H9 (cell line): ENCODE measurements at regions not wholly inside any gene's neighbourhood (a gene's known extent, or its start where the extent isn't known, plus 50 kb on each side); places are given as distances from the start of the nearest gene placed in this dataset.

Experiments
- DNase-seq: peaks from one replicate; pipeline ENCODE4 v3.0.0-alpha.2; 2017
- H2AFZ ChIP-seq: one replicate; pipeline ENCODE4 v1.6.1; 2013; ENCODE audit warnings: mild to moderate bottlenecking, low read length, control low read depth, moderate library complexity
- H2AK5ac ChIP-seq: 2 replicates; pipeline ENCODE4 v1.6.1; 2013; ENCODE audit warnings: low read length, control low read depth, mixed read lengths; ENCODE audit not compliant: insufficient read length
- H2BK120ac ChIP-seq: one replicate; pipeline ENCODE4 v1.6.1; 2013; ENCODE audit warnings: low read depth, mild to moderate bottlenecking, low read length, control low read depth, inconsistent platforms; ENCODE audit not compliant: poor library complexity, severe bottlenecking
- H2BK12ac ChIP-seq: 2 replicates; pipeline ENCODE4 v1.6.1; 2013; ENCODE audit warnings: low read length, control low read depth, mixed read lengths, low read depth; ENCODE audit not compliant: insufficient read length
- H2BK15ac ChIP-seq: 2 replicates; pipeline ENCODE4 v1.6.1; 2013; ENCODE audit warnings: low read depth, low read length, control low read depth
- H2BK20ac ChIP-seq: one replicate; pipeline ENCODE4 v1.6.1; 2013; ENCODE audit warnings: low read depth, mild to moderate bottlenecking, low read length, control low read depth, inconsistent platforms; ENCODE audit not compliant: poor library complexity, severe bottlenecking
- H2BK5ac ChIP-seq: 2 replicates; pipeline ENCODE4 v1.6.1; 2013; ENCODE audit warnings: low read length, control low read depth, mixed read lengths; ENCODE audit not compliant: insufficient read length
- H3K14ac ChIP-seq: 2 replicates; pipeline ENCODE4 v1.6.1; 2013; ENCODE audit warnings: low read length, control low read depth; ENCODE audit not compliant: insufficient read depth
- H3K18ac ChIP-seq: 2 replicates; pipeline ENCODE4 v1.6.1; 2013; ENCODE audit warnings: low read depth, mild to moderate bottlenecking, mixed read lengths, low read length, control low read depth; ENCODE audit not compliant: insufficient read length
- H3K23ac ChIP-seq: 2 replicates; pipeline ENCODE4 v1.6.1; 2013; ENCODE audit warnings: low read length, control low read depth, mixed read lengths, low read depth; ENCODE audit not compliant: insufficient read length
- H3K23me2 ChIP-seq: 2 replicates; pipeline ENCODE4 v1.6.1; 2013; ENCODE audit warnings: low read depth, mild to moderate bottlenecking, mixed read lengths, low read length, control low read depth; ENCODE audit not compliant: insufficient read length, poor library complexity, severe bottlenecking
- H3K27ac ChIP-seq: 2 replicates; pipeline ENCODE4 v1.5.1; 2013; ENCODE audit warnings: low read length, control low read depth, mixed read lengths, low read depth; ENCODE audit not compliant: insufficient read length
- H3K27me3 ChIP-seq: 2 replicates; pipeline ENCODE4 v1.6.1; 2013; ENCODE audit warnings: low read length, control low read depth, inconsistent platforms; ENCODE audit not compliant: insufficient read depth
- H3K4ac ChIP-seq: 2 replicates; pipeline ENCODE4 v1.6.1; 2013; ENCODE audit warnings: low read depth, mild to moderate bottlenecking, control low read depth, inconsistent platforms, low read length, moderate library complexity
- H3K4me1 ChIP-seq: 2 replicates; pipeline ENCODE4 v1.6.1; 2013; ENCODE audit warnings: low read length, control low read depth, inconsistent platforms; ENCODE audit not compliant: insufficient read depth
- H3K4me2 ChIP-seq: 2 replicates; pipeline ENCODE4 v1.6.1; 2013; ENCODE audit warnings: low read length, control low read depth, mixed read lengths; ENCODE audit not compliant: insufficient read length, insufficient read depth
- H3K56ac ChIP-seq: 2 replicates; pipeline ENCODE4 v1.6.1; 2013; ENCODE audit warnings: low read depth, mild to moderate bottlenecking, mixed read lengths, low read length, control low read depth; ENCODE audit not compliant: insufficient read length
- H3K79me1 ChIP-seq: 2 replicates; pipeline ENCODE4 v1.6.1; 2013; ENCODE audit warnings: low read depth, mild to moderate bottlenecking, moderate library complexity, low read length, control low read depth, inconsistent platforms; ENCODE audit not compliant: insufficient read depth, poor library complexity, severe bottlenecking
- H3K79me2 ChIP-seq: 2 replicates; pipeline ENCODE4 v1.6.1; 2013; ENCODE audit warnings: low read length, control low read depth, inconsistent platforms; ENCODE audit not compliant: insufficient read depth
- H3K9ac ChIP-seq: 2 replicates; pipeline ENCODE4 v1.6.1; 2013; ENCODE audit warnings: low read length, control low read depth, mixed read lengths; ENCODE audit not compliant: insufficient read length; ENCODE audit errors: extremely low read depth
- H3K9me3 ChIP-seq: one replicate; pipeline ENCODE4 v1.6.1; 2013; ENCODE audit warnings: low read depth, low read length, inconsistent platforms; ENCODE audit not compliant: control insufficient read depth
- H3T11ph ChIP-seq: one replicate; pipeline ENCODE4 v1.6.1; 2013; ENCODE audit warnings: mild to moderate bottlenecking, low read length, control low read depth, inconsistent platforms
- H4K20me1 ChIP-seq: one replicate; pipeline ENCODE4 v1.6.1; 2013; ENCODE audit not compliant: control insufficient read depth, insufficient read length, insufficient read depth
- H4K5ac ChIP-seq: 2 replicates; pipeline ENCODE4 v1.6.1; 2013; ENCODE audit warnings: low read depth, mild to moderate bottlenecking, mixed read lengths, low read length, control low read depth; ENCODE audit not compliant: insufficient read length
- H4K8ac ChIP-seq: replicated peaks from 2 replicates; pipeline ENCODE4 v1.6.1; 2013; ENCODE audit warnings: low read length, control low read depth, mixed read lengths, low read depth; ENCODE audit not compliant: insufficient read length
- H4K91ac ChIP-seq: 2 replicates; pipeline ENCODE4 v1.6.1; 2013; ENCODE audit warnings: low read depth, mild to moderate bottlenecking, moderate library complexity, mixed read lengths, low read length, control low read depth; ENCODE audit not compliant: insufficient read length
- H3K27ac Mint-ChIP-seq, 3 experiments: 2 replicates in 2 of 3; 3 replicates in 1 of 3; pipeline ENCODE4 v1.8.0; 2020 to 2021; ENCODE audit warnings: mixed read lengths in 3 of 3, mild to moderate bottlenecking in 1 of 3, moderate library complexity in 1 of 3
- H3K27me3 Mint-ChIP-seq: 2 replicates; pipeline ENCODE4 v1.8.0; 2021; ENCODE audit warnings: low read depth, mild to moderate bottlenecking, moderate library complexity, mixed read lengths
- H3K36me3 Mint-ChIP-seq, 3 experiments: 2 replicates in 2 of 3; 3 replicates in 1 of 3; pipeline ENCODE4 v1.8.0; 2020 to 2021; ENCODE audit warnings: low read depth in 3 of 3, mixed read lengths in 3 of 3; ENCODE audit not compliant: insufficient read depth in 1 of 3
- H3K4me1 Mint-ChIP-seq, 2 experiments: 2 replicates each; pipeline ENCODE4 v1.8.0; 2020; ENCODE audit warnings: mixed read lengths in 2 of 2
- H3K4me3 Mint-ChIP-seq, 2 experiments: 2 replicates in 1 of 2; 3 replicates in 1 of 2; pipeline ENCODE4 v1.8.0; 2020 to 2021; ENCODE audit warnings: mild to moderate bottlenecking in 2 of 2, mixed read lengths in 2 of 2, moderate library complexity in 1 of 2
- H3K9me3 Mint-ChIP-seq, 2 experiments: 2 replicates in 1 of 2; 3 replicates in 1 of 2; pipeline ENCODE4 v1.8.0; 2020; ENCODE audit warnings: mild to moderate bottlenecking in 2 of 2, mixed read lengths in 2 of 2, moderate library complexity in 1 of 2
- WGBS: extraction: QIAGEN DNeasy Blood & Tissue Kit; methylation state at CpG from one replicate; pipeline ENCODE4 v1.1.7; 2013; ENCODE audit warnings: missing lambda C conversion rate, low lambda C conversion rate, mixed read lengths; ENCODE audit not compliant: insufficient read length; ENCODE audit errors: extremely low coverage; 5-methylcytosine and 5-hydroxymethylcytosine counted together
- TF ChIP-seq, protein P1 (sequence below): fragments of 200-600 bp; sonication (generic); conservative IDR thresholded peaks from 3 replicates; pipeline ENCODE4 v1.8.0; 2021; ENCODE audit warnings: antibody characterized with exemption, mild to moderate bottlenecking

- Histone ChIP-seq H3K79me2 (no peaks in the 10 kb centered on the region), H3K23me2 (no peaks in the 10 kb centered on the region), H2BK20ac (no peak overlapping the region), H2BK12ac (no peak overlapping the region), H3T11ph (no peak overlapping the region), H4K20me1 (no peaks in the 10 kb centered on the region), H4K8ac (no peak overlapping the region), H3K56ac (no peak overlapping the region), H3K18ac (no peak overlapping the region), H3K4me1 (no peaks in the 10 kb centered on the region), H3K4ac (no peak overlapping the region), H3K4me2 (no peak overlapping the region), H3K79me1 (no peaks in the 10 kb centered on the region), H3K9me3 (no peaks in the 10 kb centered on the region), H4K91ac (no peak overlapping the region), H2AFZ (no peak overlapping the region), H3K27me3 (no peaks in the 10 kb centered on the region), H2BK5ac (no peak overlapping the region), H2AK5ac (no peak overlapping the region), H3K9ac (no peak overlapping the region), H3K23ac (no peak overlapping the region), H2BK15ac (no peak overlapping the region), H3K14ac (no peak overlapping the region), H2BK120ac (no peak overlapping the region), H3K27ac (no peak overlapping the region), H4K5ac (no peak overlapping the region)
- Mint-ChIP-seq H3K4me1 (0 out of 4 replicates have a peak, but pooled peaks cover 0 to 2% of the 10 kb centered on the region in 2 experiments), H3K9me3 (peaks cover 12 to 27% of the 10 kb centered on the region in 2 experiments), H3K4me3 (no peak overlapping the region), H3K27me3 (peaks cover 13% of the 10 kb centered on the region), H3K27ac (no peak overlapping the region), H3K36me3 (peaks cover 0 to 11% (median 2%) of the 10 kb centered on the region in 3 experiments; a peak in 4 of 7 replicates)
- TF ChIP-seq, protein P1, sequence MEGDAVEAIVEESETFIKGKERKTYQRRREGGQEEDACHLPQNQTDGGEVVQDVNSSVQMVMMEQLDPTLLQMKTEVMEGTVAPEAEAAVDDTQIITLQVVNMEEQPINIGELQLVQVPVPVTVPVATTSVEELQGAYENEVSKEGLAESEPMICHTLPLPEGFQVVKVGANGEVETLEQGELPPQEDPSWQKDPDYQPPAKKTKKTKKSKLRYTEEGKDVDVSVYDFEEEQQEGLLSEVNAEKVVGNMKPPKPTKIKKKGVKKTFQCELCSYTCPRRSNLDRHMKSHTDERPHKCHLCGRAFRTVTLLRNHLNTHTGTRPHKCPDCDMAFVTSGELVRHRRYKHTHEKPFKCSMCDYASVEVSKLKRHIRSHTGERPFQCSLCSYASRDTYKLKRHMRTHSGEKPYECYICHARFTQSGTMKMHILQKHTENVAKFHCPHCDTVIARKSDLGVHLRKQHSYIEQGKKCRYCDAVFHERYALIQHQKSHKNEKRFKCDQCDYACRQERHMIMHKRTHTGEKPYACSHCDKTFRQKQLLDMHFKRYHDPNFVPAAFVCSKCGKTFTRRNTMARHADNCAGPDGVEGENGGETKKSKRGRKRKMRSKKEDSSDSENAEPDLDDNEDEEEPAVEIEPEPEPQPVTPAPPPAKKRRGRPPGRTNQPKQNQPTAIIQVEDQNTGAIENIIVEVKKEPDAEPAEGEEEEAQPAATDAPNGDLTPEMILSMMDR: no peak
- no peak for DNase-seq
- no CpG with 5 or more reads among the region's 4 CpGs for WGBS
Observed at GRCh38 chr10:125379592-125379991, 219.2 kb upstream of the CTBP2 start.
